ENCODE measurements at regions not wholly inside any gene's neighbourhood (a gene's known extent, or its start where the extent isn't known, plus 50 kb on each side); places are given as distances from the start of the nearest gene placed in this dataset.

DNA sequence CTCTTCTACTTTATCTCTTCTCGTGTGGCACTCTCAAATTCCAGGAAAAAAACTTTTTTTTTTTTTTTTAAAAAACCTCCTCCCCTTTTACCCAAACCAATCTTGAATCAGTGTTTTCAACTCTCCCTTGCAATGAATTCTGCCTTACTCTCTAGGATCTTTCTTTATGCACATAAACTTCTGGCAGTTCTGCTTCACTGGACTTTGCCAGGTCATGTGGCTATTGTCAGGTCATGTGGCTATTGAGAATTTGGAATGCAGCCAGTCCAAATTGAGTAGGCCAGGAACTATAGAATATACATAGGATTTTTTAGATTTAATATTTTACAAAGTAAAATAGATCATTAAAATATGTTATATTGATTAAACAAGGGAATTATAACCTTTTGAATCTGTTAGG, 218.2 kb downstream of the TMTC3 start:
- Histone ChIP-seq H3K36me3 (no peaks in the 10 kb centered on the region), H3K27me3 (no peaks in the 10 kb centered on the region)
- no peak for DNase-seq

DNA sequence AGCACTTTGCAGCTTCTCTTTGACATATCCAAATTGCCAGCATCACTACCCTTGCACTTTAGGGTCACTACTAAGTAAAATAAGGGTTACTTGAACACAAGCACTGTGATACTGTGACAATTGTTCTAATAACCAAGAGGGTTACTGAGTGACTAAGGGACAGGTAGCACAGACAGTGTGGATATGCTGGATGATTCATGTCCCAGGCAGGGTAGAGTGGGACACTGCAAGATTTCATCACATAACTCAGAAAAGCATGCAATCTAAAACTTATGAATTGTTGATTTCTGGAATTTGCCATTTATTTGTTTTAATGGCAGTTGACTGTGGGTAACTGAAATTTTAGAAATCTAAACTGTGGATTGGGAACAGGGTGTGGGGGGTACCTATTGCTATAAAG, 218.8 kb downstream of the KITLG start:
- Histone ChIP-seq H3K27me3 (no peaks in the 10 kb centered on the region), H3K4me3 (no peak overlapping the region), H3K36me3 (no peaks in the 10 kb centered on the region), H3K9me3 (peaks cover 0 to 6% (median 0%) of the 10 kb centered on the region in 4 donors), H3K4me1 (peaks cover 0 to 11% (median 0%) of the 10 kb centered on the region in 4 donors), H3K27ac (no peak overlapping the region)
- ATAC-seq (ENCODE audit: low FRiP score in 2 of 2) (no peak), DNase-seq (no peak)
- no peak for TF ChIP-seq EP300 (IDR thresholded peaks at IDR 0.05)
- no peak for TF ChIP-seq POLR2A (IDR thresholded peaks at IDR 0.05)
- no peak for TF ChIP-seq POLR2AphosphoS5 (IDR thresholded peaks at IDR 0.05)
- TF ChIP-seq, protein P1, sequence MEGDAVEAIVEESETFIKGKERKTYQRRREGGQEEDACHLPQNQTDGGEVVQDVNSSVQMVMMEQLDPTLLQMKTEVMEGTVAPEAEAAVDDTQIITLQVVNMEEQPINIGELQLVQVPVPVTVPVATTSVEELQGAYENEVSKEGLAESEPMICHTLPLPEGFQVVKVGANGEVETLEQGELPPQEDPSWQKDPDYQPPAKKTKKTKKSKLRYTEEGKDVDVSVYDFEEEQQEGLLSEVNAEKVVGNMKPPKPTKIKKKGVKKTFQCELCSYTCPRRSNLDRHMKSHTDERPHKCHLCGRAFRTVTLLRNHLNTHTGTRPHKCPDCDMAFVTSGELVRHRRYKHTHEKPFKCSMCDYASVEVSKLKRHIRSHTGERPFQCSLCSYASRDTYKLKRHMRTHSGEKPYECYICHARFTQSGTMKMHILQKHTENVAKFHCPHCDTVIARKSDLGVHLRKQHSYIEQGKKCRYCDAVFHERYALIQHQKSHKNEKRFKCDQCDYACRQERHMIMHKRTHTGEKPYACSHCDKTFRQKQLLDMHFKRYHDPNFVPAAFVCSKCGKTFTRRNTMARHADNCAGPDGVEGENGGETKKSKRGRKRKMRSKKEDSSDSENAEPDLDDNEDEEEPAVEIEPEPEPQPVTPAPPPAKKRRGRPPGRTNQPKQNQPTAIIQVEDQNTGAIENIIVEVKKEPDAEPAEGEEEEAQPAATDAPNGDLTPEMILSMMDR (IDR thresholded peaks at IDR 0.05) = no peak

More for the DNA sequence above, 218.2 kb downstream of the TMTC3 start:
- TF ChIP-seq POLR2AphosphoS5 (IDR thresholded peaks at IDR 0.05) (no peak), EP300 (IDR thresholded peaks at IDR 0.05) (no peak), POLR2A (IDR thresholded peaks at IDR 0.05) (no peak)
- TF ChIP-seq, protein P1 (IDR thresholded peaks at IDR 0.05) = no peak
- Histone ChIP-seq H3K27ac (no peak overlapping the region), H3K4me1 (peaks cover 0 to 11% (median 0%) of the 10 kb centered on the region in 4 donors), H3K4me3 (no peak overlapping the region), H3K9me3 (peaks cover 0 to 6% (median 0%) of the 10 kb centered on the region in 4 donors)
- no peak for ATAC-seq (ENCODE audit: low FRiP score in 2 of 2)
- WGBS, 2 donors = 53 to 67% methylated on average over 1 of the region's 1 CpG

DNA sequence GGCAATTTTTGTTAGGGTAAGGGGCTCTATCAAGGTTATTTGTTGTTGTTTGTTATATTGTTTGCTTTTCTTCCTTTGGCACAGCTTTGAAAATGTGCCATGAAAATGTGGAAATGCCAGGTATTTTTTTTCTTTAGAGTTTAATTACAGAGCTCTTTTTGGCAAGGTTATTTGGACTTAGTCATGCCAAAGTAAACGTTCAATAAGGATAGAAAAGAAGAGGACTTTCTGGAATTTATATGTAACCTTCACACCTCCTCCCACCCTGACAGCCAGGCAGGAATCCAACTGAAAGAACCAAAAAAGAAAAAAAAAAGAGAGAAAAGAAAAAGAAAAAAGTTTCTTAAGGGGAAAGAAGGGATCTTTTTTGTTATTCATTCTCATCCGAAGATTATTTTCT, 217.8 kb downstream of the KITLG start:
- WGBS, 2 donors = 42 to 48% methylated on average over 2 of the region's 2 CpGs

DNA sequence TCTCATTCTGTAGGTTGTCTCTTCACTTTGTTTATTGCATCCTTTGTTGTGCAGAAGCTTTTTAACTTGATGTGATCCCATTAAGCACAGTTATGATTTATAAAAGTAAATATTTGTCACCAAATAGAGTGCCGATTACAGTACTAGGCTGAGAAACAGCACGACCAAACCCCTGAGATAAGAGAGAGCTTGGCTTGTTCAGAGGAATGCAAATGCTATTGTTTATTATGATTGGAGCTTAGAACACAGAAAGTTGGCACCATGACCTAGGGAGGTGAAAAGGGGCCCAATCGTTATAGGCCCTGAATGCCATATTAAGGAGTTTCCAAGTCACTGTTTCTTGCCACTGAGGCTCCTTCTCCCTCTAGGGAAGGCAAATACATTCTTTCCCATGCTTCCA, 214.9 kb downstream of the KITLG start:
- no peak for DNase-seq
- H3K9me3 ChIP-seq = no peaks in the 10 kb centered on the region
- H3K36me3 ChIP-seq = no peaks in the 10 kb centered on the region
- peaks cover 0 to 20% (median 0%) of the 10 kb centered on the region in 4 donors for H3K4me1 ChIP-seq
- no peak overlapping the region for H3K4me3 ChIP-seq
- H3K27me3 ChIP-seq = no peaks in the 10 kb centered on the region
- 45 to 65% methylated on average over 3 of the region's 3 CpGs for WGBS, 2 donors
- H3K27ac ChIP-seq = no peak overlapping the region
- ATAC-seq (ENCODE audit: low FRiP score in 2 of 2) = no peak
- TF ChIP-seq EP300 (IDR thresholded peaks at IDR 0.05) (no peak), POLR2AphosphoS5 (IDR thresholded peaks at IDR 0.05) (no peak), POLR2A (IDR thresholded peaks at IDR 0.05) (no peak)
- TF ChIP-seq, protein P1 (IDR thresholded peaks at IDR 0.05) = no peak

More for the DNA sequence above, 217.8 kb downstream of the KITLG start:
- H3K4me1 ChIP-seq = peaks cover 0 to 16% (median 0%) of the 10 kb centered on the region in 4 donors
- H3K27ac ChIP-seq = no peak overlapping the region
- H3K4me3 ChIP-seq = no peak overlapping the region
- TF ChIP-seq EP300 (IDR thresholded peaks at IDR 0.05) = no peak
- TF ChIP-seq POLR2AphosphoS5 (IDR thresholded peaks at IDR 0.05) = no peak
- no peak for TF ChIP-seq POLR2A (IDR thresholded peaks at IDR 0.05)
- TF ChIP-seq, protein P1 (IDR thresholded peaks at IDR 0.05) = no peak
- H3K9me3 ChIP-seq = peaks cover 0 to 6% (median 0%) of the 10 kb centered on the region in 4 donors
- no peaks in the 10 kb centered on the region for H3K36me3 ChIP-seq
- no peak for ATAC-seq (ENCODE audit: low FRiP score in 2 of 2)
- no peaks in the 10 kb centered on the region for H3K27me3 ChIP-seq
- no peak for DNase-seq

DNA sequence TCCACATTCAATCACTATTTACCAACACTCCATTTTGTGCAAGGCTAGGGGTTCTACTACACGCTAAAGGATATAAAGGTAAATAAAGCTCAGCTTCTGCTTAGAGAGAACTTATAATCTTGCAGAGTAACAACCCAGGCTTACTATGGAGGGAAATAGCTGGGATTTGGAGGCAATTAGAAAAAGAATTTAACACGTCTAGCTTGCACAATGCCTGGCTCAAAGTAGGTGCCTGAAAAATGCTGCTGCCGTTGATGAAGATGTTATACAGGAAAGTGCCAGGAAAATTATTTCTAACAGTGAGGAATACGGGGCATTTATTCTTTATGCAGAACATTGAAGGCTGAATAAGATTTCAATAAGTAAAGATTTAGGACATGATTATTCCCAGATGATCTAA, 214.2 kb downstream of the KITLG start:
- peaks cover 0 to 20% (median 0%) of the 10 kb centered on the region in 4 donors for H3K4me1 ChIP-seq
- TF ChIP-seq, protein P1 (IDR thresholded peaks at IDR 0.05) = no peak
- TF ChIP-seq POLR2A (IDR thresholded peaks at IDR 0.05) (no peak), POLR2AphosphoS5 (IDR thresholded peaks at IDR 0.05) (no peak), EP300 (IDR thresholded peaks at IDR 0.05) (no peak)
- no peaks in the 10 kb centered on the region for H3K27me3 ChIP-seq
- WGBS, 2 donors = 67 to 84% methylated on average over 4 of the region's 4 CpGs
- H3K36me3 ChIP-seq = no peaks in the 10 kb centered on the region
- H3K4me3 ChIP-seq = no peak overlapping the region
- ATAC-seq (ENCODE audit: low FRiP score in 2 of 2) (no peak), DNase-seq (no peak)
- H3K9me3 ChIP-seq = no peaks in the 10 kb centered on the region
- H3K27ac ChIP-seq = no peak overlapping the region

All from upper lobe of left lung (tissue), 6 donors.